GM12873 (cell line): ENCODE measurements at regions not wholly inside any gene's neighbourhood (a gene's known extent, or its start where the extent isn't known, plus 50 kb on each side); places are given as distances from the start of the nearest gene placed in this dataset.

Source experiments
- TF ChIP-seq, protein P1 (sequence below): IDR thresholded peaks from 2 replicates; pipeline ENCODE4 v1.5.1; 2012; ENCODE audit warnings: low read depth, mild to moderate bottlenecking, moderate library complexity, low read length, control low read depth; ENCODE audit not compliant: insufficient read depth; ENCODE audit errors: missing control alignments

DNA sequence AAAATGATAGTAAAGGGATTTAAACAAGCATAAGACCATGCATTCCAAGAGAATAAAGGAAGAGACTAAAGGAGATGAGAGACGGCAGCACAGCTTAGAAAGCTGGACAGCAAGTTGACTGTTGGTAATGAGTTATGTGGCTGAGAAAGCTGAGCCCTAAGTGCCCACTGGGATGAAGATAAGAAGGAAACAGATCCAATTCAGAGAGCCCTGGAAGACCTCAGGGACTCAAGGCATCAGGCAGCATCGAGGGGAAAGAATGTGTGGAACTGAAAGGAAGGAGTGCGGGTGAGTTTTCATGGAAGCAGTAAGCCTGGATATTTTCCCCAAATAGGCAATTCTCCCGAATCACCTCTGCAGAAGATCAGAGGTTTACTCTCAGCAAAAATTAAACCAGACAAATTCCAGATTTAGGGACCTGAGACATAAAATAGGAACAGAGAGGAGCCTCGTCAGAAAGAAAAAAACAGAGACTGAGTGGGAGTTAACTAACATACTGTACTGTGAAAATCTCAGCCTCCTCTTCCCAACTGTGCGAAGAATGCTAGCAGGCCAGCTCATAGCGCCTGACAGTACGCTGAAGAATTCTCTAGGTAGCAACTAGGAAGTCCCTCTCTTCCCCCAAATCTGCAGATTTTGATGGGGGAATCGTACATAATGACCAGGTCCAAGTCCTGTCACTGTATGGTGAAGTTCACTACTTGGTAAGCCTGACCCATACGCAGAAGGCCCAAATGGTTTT is 187.7 kb upstream of the TAPT1 start:
- TF ChIP-seq, protein P1, sequence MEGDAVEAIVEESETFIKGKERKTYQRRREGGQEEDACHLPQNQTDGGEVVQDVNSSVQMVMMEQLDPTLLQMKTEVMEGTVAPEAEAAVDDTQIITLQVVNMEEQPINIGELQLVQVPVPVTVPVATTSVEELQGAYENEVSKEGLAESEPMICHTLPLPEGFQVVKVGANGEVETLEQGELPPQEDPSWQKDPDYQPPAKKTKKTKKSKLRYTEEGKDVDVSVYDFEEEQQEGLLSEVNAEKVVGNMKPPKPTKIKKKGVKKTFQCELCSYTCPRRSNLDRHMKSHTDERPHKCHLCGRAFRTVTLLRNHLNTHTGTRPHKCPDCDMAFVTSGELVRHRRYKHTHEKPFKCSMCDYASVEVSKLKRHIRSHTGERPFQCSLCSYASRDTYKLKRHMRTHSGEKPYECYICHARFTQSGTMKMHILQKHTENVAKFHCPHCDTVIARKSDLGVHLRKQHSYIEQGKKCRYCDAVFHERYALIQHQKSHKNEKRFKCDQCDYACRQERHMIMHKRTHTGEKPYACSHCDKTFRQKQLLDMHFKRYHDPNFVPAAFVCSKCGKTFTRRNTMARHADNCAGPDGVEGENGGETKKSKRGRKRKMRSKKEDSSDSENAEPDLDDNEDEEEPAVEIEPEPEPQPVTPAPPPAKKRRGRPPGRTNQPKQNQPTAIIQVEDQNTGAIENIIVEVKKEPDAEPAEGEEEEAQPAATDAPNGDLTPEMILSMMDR: no peak

DNA sequence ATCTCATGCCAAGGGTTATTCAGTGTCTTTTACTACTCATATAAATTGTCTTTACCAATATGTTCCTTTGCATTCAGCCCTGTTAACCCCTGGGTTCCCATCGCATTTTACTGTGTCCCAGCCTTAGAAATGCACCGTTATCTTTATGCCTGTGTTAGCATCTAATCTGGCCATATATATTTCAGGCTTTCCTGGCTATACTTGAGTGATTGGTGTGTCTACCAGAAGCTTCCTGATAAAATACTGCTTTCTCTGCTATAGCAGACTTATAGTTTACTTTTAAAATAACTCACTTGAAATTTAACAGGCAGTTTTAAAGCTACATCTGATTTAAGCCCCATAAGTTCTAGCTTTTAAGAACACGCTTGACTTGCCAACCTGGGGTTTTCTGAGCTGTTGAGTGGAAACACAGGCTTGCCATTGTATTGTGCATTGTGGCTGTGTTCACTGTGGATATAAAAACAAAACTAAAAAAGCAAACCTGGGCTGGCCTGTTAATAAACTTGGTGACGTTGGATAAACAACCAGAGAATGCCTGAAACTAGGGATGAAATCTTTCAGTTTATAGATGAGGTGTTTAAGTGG is 185.3 kb upstream of the TAPT1 start:
- TF ChIP-seq, protein P1: no peak

DNA sequence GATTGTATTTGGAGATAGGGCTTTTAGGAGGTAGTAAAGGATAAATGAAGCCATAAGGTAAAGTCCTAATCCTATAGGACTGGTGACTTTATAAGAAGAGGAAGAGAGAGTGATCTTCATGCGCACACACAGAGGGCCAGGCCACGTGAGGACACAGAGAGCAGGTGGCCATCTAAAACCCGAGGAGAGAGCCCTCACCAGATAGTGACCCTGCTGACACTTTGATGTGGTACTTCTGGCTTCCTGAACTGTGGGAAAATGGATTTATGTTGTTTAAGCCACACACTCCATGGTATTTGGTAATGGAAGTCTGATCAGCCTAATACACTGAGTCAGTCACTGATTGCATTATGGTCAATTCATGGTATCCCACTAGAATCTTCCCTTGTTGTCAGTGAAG is 164.9 kb upstream of the TAPT1 start:
- TF ChIP-seq, protein P1: no peak

DNA sequence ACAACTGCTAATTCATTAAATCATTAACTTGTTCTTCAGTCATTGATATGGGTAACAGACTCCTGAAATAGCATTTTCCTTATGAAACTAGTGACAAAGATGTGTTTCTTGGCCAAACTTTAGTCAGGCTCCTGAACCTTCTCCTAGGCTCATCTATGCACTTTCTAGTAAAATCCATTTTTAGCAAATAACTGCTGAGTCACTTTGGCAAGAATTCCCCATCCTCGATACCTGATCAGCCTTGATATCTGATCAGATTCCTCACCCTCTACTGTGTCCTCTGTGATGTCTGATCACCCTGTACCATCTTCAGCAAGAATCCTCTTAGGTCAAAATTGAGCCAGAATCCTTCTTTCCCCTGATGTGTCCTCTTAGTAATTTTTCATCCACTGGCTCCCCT is 161.2 kb upstream of the TAPT1 start:
- TF ChIP-seq, protein P1: no peak

DNA sequence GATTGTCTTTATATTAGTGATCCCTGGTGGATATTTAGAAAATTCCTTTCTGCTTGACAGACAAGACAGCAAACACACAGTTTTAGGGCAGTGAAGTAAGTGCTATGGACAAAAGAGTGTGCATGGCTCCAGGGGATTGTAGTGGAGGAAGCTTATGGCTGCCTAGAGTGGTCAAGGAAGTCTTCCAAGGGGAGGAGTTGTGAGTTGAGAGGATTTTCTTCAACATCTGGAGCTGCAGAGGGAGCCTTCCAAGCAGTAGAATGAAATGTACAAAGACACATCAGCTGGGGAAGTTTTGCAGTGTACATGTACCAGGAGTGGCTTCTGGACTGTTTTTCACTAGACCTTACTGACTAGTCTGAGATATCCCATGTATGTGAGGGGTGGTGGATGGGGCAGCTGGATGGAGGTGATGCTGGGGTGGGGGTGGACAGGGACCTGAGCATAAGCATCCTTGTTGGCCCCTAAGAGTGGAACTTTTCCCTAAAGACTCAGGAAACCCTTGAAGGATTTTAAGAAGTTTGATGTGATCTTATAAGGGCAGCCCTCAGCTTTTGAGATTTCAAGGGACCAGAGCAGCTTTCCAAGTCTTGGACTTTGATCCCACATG is 160.5 kb upstream of the TAPT1 start:
- TF ChIP-seq, protein P1: no peak

DNA sequence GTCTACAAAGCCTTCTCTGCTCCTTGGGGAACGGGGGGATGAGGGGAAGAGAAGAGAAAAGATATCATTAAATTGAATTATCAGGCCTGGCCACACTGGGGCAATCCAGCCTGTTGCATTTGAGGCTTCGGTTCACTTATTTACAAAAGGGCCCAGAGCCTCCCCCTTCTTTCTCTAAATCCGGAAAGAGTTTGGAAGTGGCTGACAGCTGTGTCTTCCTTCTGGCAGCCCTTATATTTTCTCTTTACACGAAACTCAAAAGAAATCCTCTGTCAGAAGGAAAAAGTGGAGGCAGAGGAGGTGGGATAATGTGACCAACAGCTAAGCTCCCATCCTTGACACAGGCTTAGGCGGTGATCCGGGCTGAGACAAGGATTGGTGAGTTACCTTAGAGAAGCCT is 158.3 kb upstream of the TAPT1 start:
- TF ChIP-seq, protein P1: no peak

DNA sequence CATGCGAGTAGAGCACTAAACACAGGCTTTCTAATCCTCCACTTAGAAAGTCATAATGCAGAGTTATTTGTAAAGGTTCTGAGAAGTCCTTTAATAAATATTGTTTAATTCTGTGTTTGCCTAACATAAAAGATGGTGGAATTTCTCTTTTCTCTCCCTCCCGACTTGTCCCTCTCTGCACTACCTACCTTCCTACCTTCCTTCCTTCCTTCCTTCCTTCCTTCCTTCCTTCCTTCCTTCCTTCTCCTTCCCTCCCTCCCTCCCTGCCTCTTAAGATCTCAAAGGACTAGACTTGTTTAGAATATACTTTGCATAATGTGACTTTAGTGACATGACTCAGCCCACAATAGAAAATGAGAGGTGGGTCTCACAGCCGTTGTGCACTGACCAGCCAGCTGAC is 156.3 kb upstream of the TAPT1 start:
- TF ChIP-seq, protein P1: no peak
